Fibroblast of villous mesenchyme (primary cell): ENCODE measurements at regions not wholly inside any gene's neighbourhood (a gene's known extent, or its start where the extent isn't known, plus 50 kb on each side); places are given as distances from the start of the nearest gene placed in this dataset.

ENCODE experiments used
- DNase-seq: peaks from one replicate; pipeline ENCODE4 v3.0.0-alpha.2; 2010; ENCODE audit warnings: low read depth
- H3K4me3 ChIP-seq: 2 replicates; pipeline ENCODE4 v1.5.1; 2011; ENCODE audit warnings: low read depth, mild to moderate bottlenecking, low read length
- TF ChIP-seq, protein P1 (sequence below): IDR thresholded peaks from 2 replicates; pipeline ENCODE4 v1.5.1; 2012; ENCODE audit warnings: low read depth, mild to moderate bottlenecking, low read length; ENCODE audit not compliant: insufficient read depth

DNA sequence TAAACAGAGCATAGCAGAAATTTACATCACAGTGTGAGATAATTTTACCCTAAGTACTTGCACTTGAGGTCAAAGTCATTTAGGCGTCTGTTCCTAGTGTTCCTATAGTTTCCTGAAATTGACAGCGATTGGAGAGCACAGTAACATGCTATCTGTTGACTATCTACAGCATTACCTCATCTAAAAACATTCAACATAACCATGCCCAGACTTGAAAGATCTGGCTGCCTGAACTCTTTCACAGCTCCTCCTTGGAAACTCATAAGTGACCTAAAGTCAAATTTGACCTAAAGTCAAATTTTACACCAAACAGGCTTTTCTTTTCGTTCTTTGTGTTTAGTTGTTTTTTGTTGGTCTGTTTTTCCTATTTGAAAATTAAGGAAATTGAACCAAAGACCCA, 233.8 kb upstream of the UBASH3B start:
- no peak overlapping the region for H3K4me3 ChIP-seq
- no peak for DNase-seq
- TF ChIP-seq, protein P1, sequence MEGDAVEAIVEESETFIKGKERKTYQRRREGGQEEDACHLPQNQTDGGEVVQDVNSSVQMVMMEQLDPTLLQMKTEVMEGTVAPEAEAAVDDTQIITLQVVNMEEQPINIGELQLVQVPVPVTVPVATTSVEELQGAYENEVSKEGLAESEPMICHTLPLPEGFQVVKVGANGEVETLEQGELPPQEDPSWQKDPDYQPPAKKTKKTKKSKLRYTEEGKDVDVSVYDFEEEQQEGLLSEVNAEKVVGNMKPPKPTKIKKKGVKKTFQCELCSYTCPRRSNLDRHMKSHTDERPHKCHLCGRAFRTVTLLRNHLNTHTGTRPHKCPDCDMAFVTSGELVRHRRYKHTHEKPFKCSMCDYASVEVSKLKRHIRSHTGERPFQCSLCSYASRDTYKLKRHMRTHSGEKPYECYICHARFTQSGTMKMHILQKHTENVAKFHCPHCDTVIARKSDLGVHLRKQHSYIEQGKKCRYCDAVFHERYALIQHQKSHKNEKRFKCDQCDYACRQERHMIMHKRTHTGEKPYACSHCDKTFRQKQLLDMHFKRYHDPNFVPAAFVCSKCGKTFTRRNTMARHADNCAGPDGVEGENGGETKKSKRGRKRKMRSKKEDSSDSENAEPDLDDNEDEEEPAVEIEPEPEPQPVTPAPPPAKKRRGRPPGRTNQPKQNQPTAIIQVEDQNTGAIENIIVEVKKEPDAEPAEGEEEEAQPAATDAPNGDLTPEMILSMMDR: no peak

GRCh38 chr11:122418032-122418431, 237.5 kb upstream of the UBASH3B start:
- TF ChIP-seq, protein P1: no peak
- no peak for DNase-seq
- H3K4me3 ChIP-seq: no peak overlapping the region

- TF ChIP-seq, protein P1: no peak
- no peak for DNase-seq
- H3K4me3 ChIP-seq: no peak overlapping the region
Observed at GRCh38 chr11:122414406-122415018, 241.0 kb upstream of the UBASH3B start.

DNA sequence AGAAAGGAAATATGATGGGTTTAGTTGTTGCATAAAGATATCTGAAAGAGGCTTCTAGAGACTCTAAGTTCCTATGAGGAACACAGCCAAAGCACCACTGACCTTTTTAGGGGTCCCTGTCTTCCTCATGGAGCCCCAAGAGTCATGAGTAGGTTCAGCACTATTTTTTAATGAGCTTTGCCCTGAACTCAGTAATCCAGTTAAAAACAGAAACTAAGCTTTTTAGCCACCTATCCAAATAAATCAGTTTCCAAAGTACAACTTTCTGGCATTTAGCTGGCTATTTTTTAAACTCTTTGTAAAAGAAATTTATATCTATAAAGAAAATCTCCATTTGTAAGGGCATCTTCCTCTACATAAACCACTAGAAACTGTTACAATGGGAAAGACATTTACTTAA, 241.8 kb upstream of the UBASH3B start:
- DNase-seq: no peak
- no peak overlapping the region for H3K4me3 ChIP-seq
- TF ChIP-seq, protein P1: no peak

DNA sequence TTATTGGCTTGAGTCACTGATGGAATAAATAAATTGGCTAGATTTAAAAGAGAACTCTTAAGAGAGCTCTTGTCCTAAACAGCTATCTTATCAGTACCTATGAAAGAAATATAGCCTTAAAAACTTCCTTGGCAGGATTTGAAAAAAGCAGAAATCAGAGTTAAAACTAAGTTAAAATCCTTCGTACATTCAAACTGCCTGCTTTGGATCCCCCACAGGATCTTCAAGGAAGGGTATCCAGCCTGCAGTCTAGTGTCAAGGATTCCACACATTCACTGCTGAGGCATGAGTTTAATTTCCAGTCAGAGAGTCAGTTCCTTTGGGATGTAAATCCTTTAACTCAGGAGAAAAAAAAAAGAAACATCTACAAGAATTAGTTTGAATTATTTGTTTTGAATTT, 242.9 kb upstream of the UBASH3B start:
- no peak for DNase-seq
- no peak overlapping the region for H3K4me3 ChIP-seq
- TF ChIP-seq, protein P1: no peak

- H3K4me3 ChIP-seq: no peak overlapping the region
- TF ChIP-seq, protein P1: no peak
- no peak for DNase-seq
Observed at GRCh38 chr11:122406466-122406865, 249.1 kb upstream of the UBASH3B start.

DNA sequence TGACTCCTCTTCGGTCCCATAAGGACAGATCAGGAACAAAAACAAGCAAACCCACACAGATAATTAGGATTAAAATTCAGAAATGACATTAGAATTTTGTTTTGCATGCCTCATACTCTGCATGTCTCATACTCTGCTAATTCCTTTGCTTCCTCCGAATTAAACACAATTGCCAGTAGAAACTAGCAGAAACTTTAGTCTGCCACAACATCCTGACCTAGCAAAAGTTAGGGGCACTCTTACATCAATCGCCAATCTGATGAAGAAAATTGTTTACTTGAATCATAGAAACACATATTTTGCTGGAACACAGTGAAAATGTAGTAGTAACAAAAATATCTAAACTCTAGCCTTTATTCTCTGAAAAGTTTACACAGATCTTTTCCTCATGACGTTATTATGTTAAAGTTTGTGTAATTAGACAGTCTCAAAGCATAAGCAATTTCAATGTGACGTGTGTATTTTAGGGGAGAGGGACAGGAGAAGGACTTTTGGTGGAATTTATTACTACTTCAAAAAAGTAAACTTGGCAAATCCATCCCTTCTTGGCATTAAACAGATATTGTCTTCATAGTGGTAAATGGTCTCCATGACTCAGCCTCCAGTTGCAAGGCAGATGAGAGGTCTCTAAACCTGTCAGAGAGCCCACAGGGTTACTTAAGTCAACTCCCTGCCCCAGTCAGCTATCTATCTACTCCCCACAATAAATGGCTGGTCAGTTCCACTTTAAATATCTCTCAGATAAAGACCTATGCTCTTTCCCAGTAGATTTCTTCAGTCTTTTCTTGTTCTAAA, 249.8 kb upstream of the UBASH3B start:
- TF ChIP-seq, protein P1: no peak
- DNase-seq: peak; percentile 26
- H3K4me3 ChIP-seq: no peak overlapping the region
